Chondrocyte (in vitro differentiated cells): ENCODE measurements at regions not wholly inside any gene's neighbourhood (a gene's known extent, or its start where the extent isn't known, plus 50 kb on each side); places are given as distances from the start of the nearest gene placed in this dataset.

ENCODE experiments used
- DNase-seq: peaks from one replicate; pipeline ENCODE4 v3.0.0; 2021; ENCODE audit warnings: mixed read lengths, low spot score
- H3K27ac Mint-ChIP-seq: one replicate; pipeline ENCODE4 v1.8.0; 2021; ENCODE audit warnings: mild to moderate bottlenecking, moderate library complexity, mixed read lengths; ENCODE audit not compliant: unreplicated experiment
- H3K27me3 Mint-ChIP-seq: 2 replicates; pipeline ENCODE4 v1.8.0; 2021; ENCODE audit warnings: low read depth, mixed read lengths
- H3K36me3 Mint-ChIP-seq: 2 replicates; pipeline ENCODE4 v1.8.0; 2021; ENCODE audit warnings: low read depth, mixed read lengths
- H3K4me1 Mint-ChIP-seq: 2 replicates; pipeline ENCODE4 v1.8.0; 2021; ENCODE audit warnings: low read depth, mild to moderate bottlenecking, mixed read lengths
- H3K4me3 Mint-ChIP-seq: one replicate; pipeline ENCODE4 v1.8.0; 2021; ENCODE audit warnings: mild to moderate bottlenecking, moderate library complexity, mixed read lengths; ENCODE audit not compliant: unreplicated experiment
- H3K9me3 Mint-ChIP-seq: 2 replicates; pipeline ENCODE4 v1.8.0; 2021; ENCODE audit warnings: low read depth, mixed read lengths
- TF ChIP-seq, protein P1 (sequence below): fragments of 200-600 bp; sonication (generic); IDR thresholded peaks from 2 replicates; pipeline ENCODE4 v1.5.0; 2021; ENCODE audit warnings: antibody characterized with exemption, mild to moderate bottlenecking, moderate library complexity

GRCh38 chrX:85590638-85591037 lies 211.2 kb upstream of the POF1B start:
- H3K4me3 Mint-ChIP-seq = no peak overlapping the region

GRCh38 chrX:85573801-85574200 lies 194.3 kb upstream of the POF1B start:
- H3K27ac Mint-ChIP-seq = no peak overlapping the region
- no peak for DNase-seq
- TF ChIP-seq, protein P1, sequence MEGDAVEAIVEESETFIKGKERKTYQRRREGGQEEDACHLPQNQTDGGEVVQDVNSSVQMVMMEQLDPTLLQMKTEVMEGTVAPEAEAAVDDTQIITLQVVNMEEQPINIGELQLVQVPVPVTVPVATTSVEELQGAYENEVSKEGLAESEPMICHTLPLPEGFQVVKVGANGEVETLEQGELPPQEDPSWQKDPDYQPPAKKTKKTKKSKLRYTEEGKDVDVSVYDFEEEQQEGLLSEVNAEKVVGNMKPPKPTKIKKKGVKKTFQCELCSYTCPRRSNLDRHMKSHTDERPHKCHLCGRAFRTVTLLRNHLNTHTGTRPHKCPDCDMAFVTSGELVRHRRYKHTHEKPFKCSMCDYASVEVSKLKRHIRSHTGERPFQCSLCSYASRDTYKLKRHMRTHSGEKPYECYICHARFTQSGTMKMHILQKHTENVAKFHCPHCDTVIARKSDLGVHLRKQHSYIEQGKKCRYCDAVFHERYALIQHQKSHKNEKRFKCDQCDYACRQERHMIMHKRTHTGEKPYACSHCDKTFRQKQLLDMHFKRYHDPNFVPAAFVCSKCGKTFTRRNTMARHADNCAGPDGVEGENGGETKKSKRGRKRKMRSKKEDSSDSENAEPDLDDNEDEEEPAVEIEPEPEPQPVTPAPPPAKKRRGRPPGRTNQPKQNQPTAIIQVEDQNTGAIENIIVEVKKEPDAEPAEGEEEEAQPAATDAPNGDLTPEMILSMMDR = no peak
- no peak overlapping the region for H3K4me3 Mint-ChIP-seq
- no peaks in the 10 kb centered on the region for H3K36me3 Mint-ChIP-seq
- H3K27me3 Mint-ChIP-seq = no peaks in the 10 kb centered on the region
- no peaks in the 10 kb centered on the region for H3K4me1 Mint-ChIP-seq
- H3K9me3 Mint-ChIP-seq = peaks cover 5% of the 10 kb centered on the region

More at GRCh38 chrX:85590638-85591037, 211.2 kb upstream of the POF1B start:
- H3K9me3 Mint-ChIP-seq = peaks cover 28% of the 10 kb centered on the region
- no peaks in the 10 kb centered on the region for H3K27me3 Mint-ChIP-seq
- no peaks in the 10 kb centered on the region for H3K36me3 Mint-ChIP-seq
- TF ChIP-seq, protein P1 = no peak
- no peak overlapping the region for H3K27ac Mint-ChIP-seq
- no peak for DNase-seq
- H3K4me1 Mint-ChIP-seq = no peaks in the 10 kb centered on the region

- Mint-ChIP-seq H3K4me3 (no peak overlapping the region), H3K36me3 (no peaks in the 10 kb centered on the region), H3K9me3 (peaks cover 9% of the 10 kb centered on the region), H3K27me3 (no peaks in the 10 kb centered on the region), H3K4me1 (no peaks in the 10 kb centered on the region), H3K27ac (no peak overlapping the region)
- TF ChIP-seq, protein P1 = no peak
- no peak for DNase-seq
These were observed 191.0 kb upstream of the POF1B start for GRCh38 chrX:85570496-85570895.

- Mint-ChIP-seq H3K36me3 (no peaks in the 10 kb centered on the region), H3K9me3 (peaks cover 11% of the 10 kb centered on the region), H3K27me3 (no peaks in the 10 kb centered on the region), H3K4me3 (no peak overlapping the region), H3K4me1 (no peaks in the 10 kb centered on the region), H3K27ac (no peak overlapping the region)
- no peak for DNase-seq
- TF ChIP-seq, protein P1 = no peak
These were observed 190.2 kb upstream of the POF1B start for GRCh38 chrX:85569686-85570085.

GRCh38 chrX:85569096-85569495 lies 189.6 kb upstream of the POF1B start:
- TF ChIP-seq, protein P1 = no peak
- DNase-seq = no peak
- Mint-ChIP-seq H3K4me3 (no peak overlapping the region), H3K9me3 (peaks cover 11% of the 10 kb centered on the region), H3K4me1 (no peaks in the 10 kb centered on the region), H3K27ac (no peak overlapping the region), H3K36me3 (no peaks in the 10 kb centered on the region), H3K27me3 (no peaks in the 10 kb centered on the region)
